ENCODE measurements at regions not wholly inside any gene's neighbourhood (a gene's known extent, or its start where the extent isn't known, plus 50 kb on each side); places are given as distances from the start of the nearest gene placed in this dataset.

DNA sequence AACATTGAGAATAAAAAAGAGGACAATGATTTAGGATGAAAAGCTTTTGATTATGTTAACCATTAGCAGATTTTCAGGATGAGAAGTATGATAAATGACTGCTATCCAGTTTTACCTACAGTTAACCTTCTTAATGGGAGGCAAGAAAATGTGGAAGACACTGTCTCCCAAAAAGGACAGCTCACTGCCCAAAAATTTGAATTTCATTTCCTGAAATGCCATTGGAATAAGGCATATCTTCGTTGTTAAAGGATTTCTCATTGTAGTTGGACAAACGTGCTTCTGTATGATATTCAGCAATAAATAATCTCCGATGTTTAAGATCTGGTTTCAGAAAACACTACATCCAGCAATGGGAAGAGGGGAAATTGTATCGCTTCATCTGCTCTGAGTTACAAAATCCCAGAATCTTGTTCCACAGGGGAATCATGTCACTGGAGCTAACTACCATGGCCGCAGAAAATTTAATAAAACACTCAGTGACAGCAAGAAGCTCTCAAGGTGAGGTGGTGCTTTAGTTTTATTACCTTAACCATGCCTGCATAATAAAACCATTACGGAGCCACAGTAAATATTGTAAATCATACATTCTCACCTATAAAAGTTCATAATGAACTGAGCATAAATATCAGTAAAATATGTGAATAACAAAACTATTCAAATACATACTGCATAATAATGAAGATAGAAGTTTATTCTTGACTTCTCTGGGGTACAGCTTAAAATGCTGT is 552.3 kb downstream of the PCDH7 start:
- DNase-seq (ENCODE audit: low spot score): no peak

DNA sequence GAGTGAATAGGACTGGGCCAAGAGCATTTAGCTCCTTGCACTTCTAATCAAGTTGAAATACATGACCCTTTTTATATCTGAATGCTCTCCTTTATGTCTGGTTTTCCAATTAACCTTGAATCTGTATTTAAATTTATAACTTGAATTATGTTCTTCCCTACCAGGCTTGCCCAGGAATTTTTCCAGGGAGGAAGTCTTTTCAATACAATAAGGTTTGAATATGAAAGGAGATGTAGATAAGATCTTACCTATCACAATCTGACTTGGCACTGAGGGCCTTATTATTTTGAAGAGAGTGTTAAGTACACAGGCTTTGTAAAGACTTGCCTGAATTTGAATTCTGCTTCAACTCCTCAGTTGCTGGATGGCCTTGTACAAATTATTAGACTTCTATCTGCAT is 555.7 kb downstream of the PCDH7 start:
- DNase-seq (ENCODE audit: low spot score): no peak

GRCh38 chr4:31283679-31284078 is 563.5 kb downstream of the PCDH7 start:
- no peak for DNase-seq (ENCODE audit: low spot score)

- DNase-seq (ENCODE audit: low spot score): no peak
Observed at GRCh38 chr4:31290836-31291235, 570.7 kb downstream of the PCDH7 start.

DNA sequence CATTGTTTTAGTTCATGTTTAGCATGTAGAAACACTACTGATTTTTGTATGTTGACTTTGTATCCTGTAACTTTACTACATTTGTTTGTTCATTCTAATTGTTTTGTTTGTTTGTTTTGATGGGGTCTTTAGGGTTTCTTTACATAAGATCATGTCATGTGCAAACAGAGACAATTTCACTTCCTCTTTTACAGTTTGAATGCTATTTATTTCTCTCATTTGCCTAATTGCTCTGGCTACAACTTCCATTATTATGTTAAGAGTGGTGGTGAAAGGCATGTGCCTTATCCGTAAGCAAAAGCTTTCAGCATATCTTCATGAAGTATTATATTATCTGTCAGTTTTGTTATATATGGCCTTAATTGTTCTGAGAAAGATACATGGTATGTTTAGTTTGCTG is 571.1 kb downstream of the PCDH7 start:
- no peak for DNase-seq (ENCODE audit: low spot score)

DNA sequence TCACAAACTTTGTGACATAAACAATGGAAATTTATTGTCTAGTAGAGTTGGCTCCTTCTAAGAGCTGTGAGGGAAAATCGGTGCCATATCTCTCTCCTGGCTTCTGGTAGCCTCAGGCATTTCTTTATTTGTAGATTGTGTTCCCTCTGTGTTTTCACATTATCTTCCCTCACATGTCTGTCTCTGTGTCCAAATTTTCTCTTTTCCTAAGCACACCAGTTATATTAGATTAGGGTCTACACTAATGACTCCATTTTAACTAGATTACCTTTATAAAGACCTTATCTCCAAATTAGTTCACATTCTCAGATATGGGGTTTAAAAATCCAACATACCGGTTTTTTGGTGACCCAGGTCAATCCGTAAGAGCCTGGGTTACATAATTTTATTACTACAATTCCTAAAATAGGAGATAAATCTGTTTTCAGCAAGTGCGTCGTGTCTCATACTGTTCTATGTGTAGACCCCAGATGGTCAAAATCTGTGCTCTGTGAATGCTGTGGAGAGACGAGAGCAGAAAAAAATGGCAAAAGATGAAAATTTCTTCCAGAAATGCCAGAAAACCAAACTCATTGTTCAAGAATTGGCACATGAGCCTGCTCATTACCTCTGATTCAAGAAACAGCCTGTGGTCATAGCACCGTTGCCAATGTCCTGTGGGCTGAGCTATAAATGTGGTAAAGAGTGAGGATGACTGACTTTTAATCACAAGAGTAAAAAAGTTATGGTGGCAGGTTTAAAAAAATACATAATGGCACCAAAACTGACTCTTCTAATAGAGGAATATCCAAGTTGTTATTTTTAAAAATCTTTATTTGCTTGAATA is 574.7 kb downstream of the PCDH7 start:
- no peak for DNase-seq (ENCODE audit: low spot score)

DNA sequence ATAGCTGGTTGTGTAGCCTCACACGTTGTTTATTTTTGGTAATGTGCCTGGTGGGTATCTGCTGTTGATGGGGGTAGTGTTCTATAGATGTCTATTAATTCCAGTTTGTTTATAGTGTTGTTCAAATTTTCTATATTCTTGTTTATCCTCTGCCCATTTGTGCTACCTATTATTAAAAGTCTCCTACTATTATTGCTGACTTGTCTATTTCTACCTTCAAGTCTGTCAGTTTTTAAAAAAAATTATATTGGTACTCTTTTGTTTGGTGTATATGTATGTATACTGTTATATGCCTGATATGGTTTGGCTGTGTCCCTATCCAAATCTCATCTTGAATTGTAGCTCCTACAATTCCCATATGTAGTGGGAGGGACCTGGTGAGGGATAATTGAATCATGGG is 578.6 kb downstream of the PCDH7 start:
- no peak for DNase-seq (ENCODE audit: low spot score)

DNA sequence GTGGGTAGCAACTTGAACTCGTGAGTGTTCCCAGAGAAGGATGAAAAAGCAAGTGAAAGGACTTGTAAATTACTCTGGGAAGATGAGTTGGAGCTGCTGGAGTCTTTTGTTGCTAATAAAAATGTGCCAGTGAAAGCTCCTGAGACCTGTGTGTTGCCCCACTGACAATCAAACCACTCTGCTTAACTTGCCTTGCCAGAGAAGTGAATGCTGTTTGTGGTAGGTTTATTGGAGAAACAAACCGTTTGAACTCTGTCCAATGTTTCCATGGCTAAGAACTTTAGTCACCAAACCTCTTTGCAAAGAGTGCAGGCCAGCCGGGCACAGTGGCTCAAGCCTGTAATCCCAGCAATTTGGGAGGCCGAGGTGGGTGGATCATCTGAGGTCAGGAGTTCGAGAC is 586.9 kb downstream of the PCDH7 start:
- DNase-seq (ENCODE audit: low spot score): no peak

- DNase-seq (ENCODE audit: low spot score): no peak
Observed at GRCh38 chr4:31324814-31325213, 604.6 kb downstream of the PCDH7 start.

DNA sequence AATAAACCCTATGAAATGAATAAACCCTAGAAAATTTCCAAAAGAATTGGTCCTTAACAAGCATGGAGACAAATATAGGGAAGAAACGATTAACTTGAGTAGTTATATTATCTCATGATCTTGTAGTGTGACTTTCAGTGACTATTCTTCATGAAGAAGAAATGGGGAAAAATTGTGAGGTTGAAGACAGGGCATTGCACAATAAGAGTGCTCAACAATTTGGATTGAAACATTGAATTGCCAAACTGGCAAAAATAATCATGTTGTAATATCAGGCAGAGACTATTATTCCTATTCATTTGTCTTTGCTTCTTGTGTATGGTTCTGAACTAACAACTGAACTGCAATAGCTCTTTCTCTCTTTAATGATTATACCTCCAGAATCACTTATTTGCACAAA is 605.1 kb downstream of the PCDH7 start:
- DNase-seq (ENCODE audit: low spot score): no peak

DNA sequence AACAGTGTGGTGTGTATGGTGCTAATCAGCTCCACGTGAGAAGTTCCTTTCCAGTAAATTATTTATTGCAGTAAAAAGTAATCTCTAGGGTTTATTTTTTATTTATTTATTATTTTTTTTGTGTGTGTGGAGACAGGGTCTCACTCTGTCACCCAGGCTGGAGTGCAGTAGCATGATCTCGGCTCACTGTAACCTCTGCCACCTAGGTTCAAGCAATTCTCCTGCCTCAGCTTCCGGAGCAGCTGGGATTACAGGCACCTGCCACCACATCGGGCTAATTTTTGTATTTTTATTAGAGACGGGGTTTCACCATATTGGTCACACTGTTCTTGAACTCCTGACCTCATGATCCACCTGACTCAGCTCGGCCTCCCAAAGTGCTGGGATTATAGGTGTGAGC is 606.9 kb downstream of the PCDH7 start:
- DNase-seq (ENCODE audit: low spot score): no peak

DNA sequence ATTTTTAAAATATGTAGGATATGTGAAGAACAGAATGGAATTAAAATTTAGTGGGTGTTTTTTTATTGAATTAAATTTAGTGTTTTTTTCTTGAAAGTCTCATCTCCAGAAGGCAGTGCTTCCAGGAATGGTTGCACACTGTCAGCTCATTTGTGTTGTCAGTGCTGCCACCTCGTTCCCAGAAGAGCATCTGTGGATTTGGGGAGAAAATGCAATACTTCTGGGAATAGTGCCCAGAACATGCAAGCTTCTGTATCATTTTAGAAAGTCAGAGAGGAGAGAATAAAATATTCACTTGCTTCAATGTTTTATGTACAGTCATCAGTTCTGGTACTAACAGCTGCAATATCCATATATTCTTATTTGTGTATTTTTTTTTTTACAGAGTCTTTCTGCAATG is 608.8 kb downstream of the PCDH7 start:
- no peak for DNase-seq (ENCODE audit: low spot score)

DNA sequence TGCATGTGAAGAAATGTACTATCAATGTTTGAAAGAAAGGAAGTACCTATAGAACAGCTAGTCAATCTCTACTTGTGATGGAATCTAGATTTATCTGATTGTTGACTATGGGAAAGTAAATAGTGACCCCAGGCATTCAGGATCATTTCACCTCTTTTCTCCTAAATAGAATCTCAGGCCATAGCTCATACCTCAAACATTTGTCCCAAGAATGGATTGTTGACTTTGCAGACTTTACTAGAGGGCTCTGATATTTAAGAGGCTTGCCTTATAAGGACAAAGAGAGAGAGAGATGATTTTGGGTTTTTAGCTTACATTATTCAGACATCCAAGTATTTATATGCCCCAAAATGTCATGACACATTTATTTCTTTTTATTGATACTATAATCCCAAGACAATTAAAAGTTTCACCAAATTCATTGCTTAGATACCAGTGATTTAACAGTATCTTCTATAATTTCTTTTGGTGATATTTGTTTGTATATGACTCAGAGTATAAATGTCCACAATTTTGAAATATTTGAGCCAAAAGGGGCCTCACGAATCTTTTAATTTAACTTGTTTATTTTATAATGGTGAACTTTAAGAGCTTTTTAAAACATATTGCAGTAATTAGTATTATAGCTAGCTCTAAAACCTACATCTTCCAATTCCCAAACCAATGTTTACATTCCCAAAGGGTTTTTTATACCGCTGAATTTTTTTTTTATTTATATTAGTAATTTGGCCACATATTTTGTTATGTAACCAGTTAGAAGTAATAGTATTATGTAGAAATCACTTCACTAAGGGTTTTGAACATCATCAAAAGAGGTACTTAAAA is 614.1 kb downstream of the PCDH7 start:
- DNase-seq (ENCODE audit: low spot score): no peak

DNA sequence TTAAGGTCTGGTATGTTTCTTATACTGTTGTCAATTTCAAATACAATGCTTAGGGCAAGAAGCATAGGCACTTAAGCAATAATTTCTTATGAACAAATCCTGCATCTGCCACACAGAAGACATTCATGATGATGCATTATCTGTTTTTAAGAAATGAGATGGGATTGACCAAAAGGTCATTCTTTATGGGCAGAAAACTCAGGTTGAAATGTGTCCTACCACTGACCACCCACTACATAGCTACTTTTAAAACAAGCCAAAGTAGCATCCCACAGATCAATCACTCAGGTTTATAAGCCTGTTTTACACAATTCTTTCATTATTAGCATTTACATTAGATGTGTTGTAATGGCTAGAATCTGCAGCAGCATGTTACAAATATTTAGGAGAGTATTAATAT is 617.8 kb downstream of the PCDH7 start:
- DNase-seq (ENCODE audit: low spot score): no peak

- no peak for DNase-seq (ENCODE audit: low spot score)
Observed at GRCh38 chr4:31341601-31342359, 621.6 kb downstream of the PCDH7 start.

DNA sequence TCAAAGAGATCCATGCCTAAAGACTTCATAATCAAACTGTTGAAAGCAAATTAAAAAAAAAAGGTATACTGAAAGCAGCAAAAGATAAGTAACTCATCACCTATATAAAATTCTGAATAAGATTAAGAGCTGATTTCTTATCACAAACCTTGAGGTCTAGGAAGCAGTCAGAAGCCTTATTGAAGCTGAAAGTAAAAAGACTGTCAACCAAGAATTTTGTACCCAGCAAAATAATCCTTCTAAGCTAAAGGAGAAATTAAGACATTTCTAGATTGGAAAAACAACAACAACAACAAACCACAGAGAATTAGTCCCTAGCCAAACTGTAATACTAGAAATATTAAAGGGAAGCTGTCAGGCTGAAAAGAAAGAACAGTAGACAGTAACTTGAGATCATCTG is 622.9 kb downstream of the PCDH7 start:
- DNase-seq (ENCODE audit: low spot score): no peak

DNA sequence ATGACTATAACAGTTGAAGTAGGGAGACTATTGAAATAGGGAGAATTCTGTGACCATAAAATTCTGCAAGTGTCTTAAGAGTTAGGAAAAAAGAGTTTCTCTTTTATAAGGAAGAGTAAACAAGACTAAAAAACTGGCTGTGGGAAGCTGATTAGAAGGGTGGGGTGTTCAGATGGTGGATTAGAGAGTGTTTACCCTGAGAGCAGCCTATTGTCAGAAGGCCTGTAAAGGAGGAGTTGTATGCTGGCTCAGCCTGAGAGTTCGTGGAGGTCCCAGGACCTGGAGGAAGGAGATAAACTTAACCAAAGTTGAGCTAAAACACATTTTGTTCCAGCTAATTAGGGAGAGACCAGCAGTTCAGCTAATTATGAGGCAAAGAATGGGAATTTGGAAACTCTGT is 629.7 kb downstream of the PCDH7 start:
- peak; percentile 4 for DNase-seq (ENCODE audit: low spot score)

DNA sequence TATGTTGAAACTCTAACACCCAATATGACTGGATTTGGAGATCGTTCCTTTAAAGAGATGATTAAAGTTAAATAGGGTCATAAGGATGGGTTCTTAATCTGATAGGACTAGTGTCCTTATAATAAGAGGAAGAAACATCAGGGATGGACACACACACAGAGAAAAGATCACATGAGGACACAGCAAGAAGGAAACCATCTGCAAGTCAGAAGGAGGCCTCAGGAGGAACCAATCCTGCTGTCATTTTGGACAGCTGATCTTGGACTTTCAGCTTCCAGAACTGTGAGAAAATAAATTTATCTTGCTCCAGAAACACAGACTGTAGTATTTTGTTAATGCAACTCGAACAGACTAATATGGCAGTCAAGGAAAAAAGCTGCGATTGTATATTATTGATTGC is 631.5 kb downstream of the PCDH7 start:
- no peak for DNase-seq (ENCODE audit: low spot score)

GRCh38 chr4:31356839-31357238 is 636.7 kb downstream of the PCDH7 start:
- DNase-seq (ENCODE audit: low spot score): no peak

- no peak for DNase-seq (ENCODE audit: low spot score)
Observed at GRCh38 chr4:31360786-31361185, 640.6 kb downstream of the PCDH7 start.

DNA sequence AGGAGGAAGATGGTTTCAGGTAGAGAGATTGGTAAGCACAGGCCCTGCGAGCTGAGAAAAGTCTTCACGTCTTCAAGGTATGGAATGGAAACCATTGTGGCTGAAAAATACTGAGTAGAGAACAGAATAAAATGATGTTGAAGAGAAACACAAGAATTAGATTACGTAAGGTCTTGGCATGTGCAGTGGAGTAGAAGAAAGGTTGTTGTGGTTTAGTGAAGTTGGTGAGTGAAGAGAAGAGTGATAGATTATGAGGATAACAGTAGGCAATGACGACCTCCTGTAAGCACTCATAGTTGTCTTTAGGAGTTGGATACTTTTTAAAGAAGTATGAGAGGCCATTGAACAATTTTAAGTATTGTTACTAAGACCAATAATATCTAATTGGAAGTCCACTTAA is 642.6 kb downstream of the PCDH7 start:
- no peak for DNase-seq (ENCODE audit: low spot score)
